DOHH2 (cell line): ENCODE measurements at regions not wholly inside any gene's neighbourhood (a gene's known extent, or its start where the extent isn't known, plus 50 kb on each side); places are given as distances from the start of the nearest gene placed in this dataset.

Experiments used
- CTCF ChIP-seq: fragments of 200-600 bp; sonication (generic); IDR thresholded peaks from one replicate; pipeline ENCODE4 v1.5.1; 2014; ENCODE audit warnings: antibody characterized with exemption, mild to moderate bottlenecking, low read depth, low read length; ENCODE audit not compliant: poor library complexity, severe bottlenecking
- EZH2phosphoT487 ChIP-seq: fragments of 200-600 bp; sonication (generic); IDR thresholded peaks from 2 replicates; pipeline ENCODE4 v1.6.1; 2017; ENCODE audit warnings: borderline replicate concordance, mild to moderate bottlenecking, antibody characterized with exemption, low read length, moderate library complexity, mixed read lengths

- no peak for TF ChIP-seq CTCF
- no peak for TF ChIP-seq EZH2phosphoT487
Measured at GRCh38 chr20:24361541-24361940, 107.9 kb upstream of the SYNDIG1 start.
